HG03558 (cell line): ENCODE measurements at regions not wholly inside any gene's neighbourhood (a gene's known extent, or its start where the extent isn't known, plus 50 kb on each side); places are given as distances from the start of the nearest gene placed in this dataset.

ENCODE experiments used
- ATAC-seq: cut with Tn5 transposase; IDR thresholded peaks from one replicate; pipeline ENCODE4 v1.9.1; 2021; ENCODE audit warnings: moderate number of reproducible peaks; ENCODE audit not compliant: unreplicated experiment; ENCODE audit errors: extremely low read depth

GRCh38 chr4:156052116-156052515, 98.5 kb upstream of the CTSO start:
- ATAC-seq = no peak

GRCh38 chr4:156038772-156039171, 85.1 kb upstream of the CTSO start:
- ATAC-seq = no peak

GRCh38 chr4:156036496-156036895, 82.8 kb upstream of the CTSO start:
- ATAC-seq = no peak

GRCh38 chr4:156029691-156030090, 76.0 kb upstream of the CTSO start:
- no peak for ATAC-seq

GRCh38 chr4:156021298-156021697, 67.6 kb upstream of the CTSO start:
- no peak for ATAC-seq

- ATAC-seq = no peak
These were observed 65.6 kb upstream of the CTSO start for GRCh38 chr4:156019246-156019645.

GRCh38 chr4:156018383-156018782, 64.7 kb upstream of the CTSO start:
- no peak for ATAC-seq

- ATAC-seq = no peak
These were observed 62.1 kb upstream of the CTSO start for GRCh38 chr4:156015781-156016180.

- ATAC-seq = no peak
These were observed 52.5 kb upstream of the CTSO start for GRCh38 chr4:156006192-156006591.
